Common myeloid progenitor, CD34-positive (primary cell): ENCODE measurements at regions not wholly inside any gene's neighbourhood (a gene's known extent, or its start where the extent isn't known, plus 50 kb on each side); places are given as distances from the start of the nearest gene placed in this dataset.

Experiments used
- CTCF ChIA-PET: fragments of 350-600 bp; sonication (Branson Sonifier 250); formaldehyde crosslinking; loops from one replicate; lab custom pipeline; 2021; ENCODE audit warnings: antibody characterized with exemption; lab: Charles Lee
- POLR2A ChIA-PET: fragments of 350-600 bp; sonication (Branson Sonifier 250); formaldehyde crosslinking; loops from one replicate; lab custom pipeline; 2021; ENCODE audit warnings: antibody characterized with exemption; lab: Charles Lee
- DNase-seq, 3 donors: peaks; one replicate each; pipeline versions ENCODE4 v3.0.0 to v3.0.0-alpha.2; 2013
- H3K27ac ChIP-seq, 2 experiments: 1 replicate in 1 of 2; 2 replicates in 1 of 2; pipeline ENCODE4 v1.7.0; 2013; ENCODE audit warnings: inconsistent platforms in 2 of 2, low read length in 2 of 2, mild to moderate bottlenecking in 2 of 2, low read depth in 1 of 2, moderate library complexity in 1 of 2; ENCODE audit not compliant: severe bottlenecking in 2 of 2, insufficient read depth in 1 of 2, poor library complexity in 1 of 2
- H3K27me3 ChIP-seq, 5 experiments: replicated peaks in 2 of 5; 1 replicate in 3 of 5; 2 replicates in 2 of 5; pipeline versions ENCODE4 v1.6.1 to v1.7.0; 2013; ENCODE audit warnings: low read length in 4 of 5, mild to moderate bottlenecking in 2 of 5, moderate library complexity in 2 of 5, inconsistent platforms in 1 of 5; ENCODE audit not compliant: insufficient read depth in 5 of 5, control insufficient read depth in 4 of 5
- H3K36me3 ChIP-seq, 4 experiments: 1 replicate in 2 of 4; 2 replicates in 2 of 4; pipeline versions ENCODE4 v1.6.1 to v1.7.0; 2013; ENCODE audit warnings: low read length in 3 of 4, control low read depth in 1 of 4, mild to moderate bottlenecking in 1 of 4; ENCODE audit not compliant: control insufficient read depth in 4 of 4, insufficient read depth in 4 of 4
- H3K4me1 ChIP-seq, 4 experiments: 1 replicate in 3 of 4; 2 replicates in 1 of 4; pipeline versions ENCODE4 v1.6.1 to v1.7.1; 2013; ENCODE audit warnings: low read length in 3 of 4, mild to moderate bottlenecking in 3 of 4, control low read depth in 1 of 4, inconsistent platforms in 1 of 4, moderate library complexity in 1 of 4; ENCODE audit not compliant: control insufficient read depth in 4 of 4, insufficient read depth in 4 of 4; ENCODE audit errors: control extremely low read depth in 1 of 4
- H3K4me3 ChIP-seq, 7 experiments: 1 replicate in 4 of 7; 2 replicates in 3 of 7; pipeline versions ENCODE4 v1.5.1 to v1.7.0; 2013; ENCODE audit warnings: mild to moderate bottlenecking in 7 of 7, low read length in 6 of 7, moderate library complexity in 6 of 7, inconsistent platforms in 2 of 7, low read depth in 2 of 7, control low read depth in 1 of 7; ENCODE audit not compliant: insufficient read depth in 4 of 7, control insufficient read depth in 1 of 7; ENCODE audit errors: extremely low read depth in 1 of 7
- H3K9me3 ChIP-seq, 5 experiments: 1 replicate in 4 of 5; 2 replicates in 1 of 5; pipeline versions ENCODE4 v1.6.1 to v1.7.1; 2013; ENCODE audit warnings: low read length in 4 of 5, mild to moderate bottlenecking in 2 of 5, inconsistent platforms in 1 of 5, low read depth in 1 of 5, moderate library complexity in 1 of 5; ENCODE audit not compliant: control insufficient read depth in 4 of 5, insufficient read depth in 2 of 5; ENCODE audit errors: control extremely low read depth in 1 of 5
- WGBS: methylation state at CpG from one replicate; pipeline ENCODE4 v1.1.5; 2013; ENCODE audit not compliant: insufficient coverage; 5-methylcytosine and 5-hydroxymethylcytosine counted together

DNA sequence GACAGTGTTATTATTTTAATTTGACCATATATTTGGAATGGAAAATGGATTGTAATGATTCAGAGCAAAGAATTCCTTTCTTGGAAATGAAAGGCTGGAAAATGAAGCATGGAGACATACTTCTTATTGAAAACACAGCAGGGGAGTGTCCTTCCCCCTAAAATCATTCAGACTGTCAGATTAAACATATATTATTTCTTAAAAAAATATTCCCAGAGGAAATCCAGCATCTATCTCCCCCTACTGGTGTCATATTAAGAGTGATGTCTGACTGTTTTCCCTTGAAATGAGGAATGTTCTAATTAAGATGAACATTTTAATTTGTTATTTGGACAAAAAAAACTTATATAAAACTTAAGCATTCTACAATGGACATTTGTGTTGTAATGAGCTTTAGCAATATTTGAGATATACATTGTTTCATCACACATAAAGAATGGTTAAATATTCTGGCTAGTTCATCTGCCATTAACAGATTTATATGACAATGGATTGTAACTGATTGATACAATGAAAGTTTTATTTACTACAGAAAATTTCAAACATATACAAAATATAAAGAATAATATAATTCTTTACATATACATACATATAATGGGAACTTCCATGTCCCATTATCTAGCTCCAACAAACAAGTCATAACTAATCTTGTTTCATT, 264.6 kb downstream of the SPRY1 start:
- Histone ChIP-seq H3K4me1 (peaks cover 0 to 4% (median 0%) of the 10 kb centered on the region in 4 experiments), H3K9me3 (peaks cover 0 to 8% (median 6%) of the 10 kb centered on the region in 5 experiments), H3K27me3 (no peaks in the 10 kb centered on the region), H3K36me3 (no peaks in the 10 kb centered on the region), H3K4me3 (no peak overlapping the region), H3K27ac (no peak overlapping the region)
- CTCF ChIA-PET = interaction anchor here (0.7 to 10.0 kb wide), 33 partner anchors 10 to 559 kb away, joined by 3 to 84 read pairs (median 5); partner anchors contain the start of gene SPRY1
- peak; percentile 15 to 34 (median 30) for DNase-seq
- POLR2A ChIA-PET = interaction anchor here (1.1 kb wide), 1 partner anchor 263 kb away, joined by 3 read pairs; no protein-coding TSS in a partner anchor

GRCh38 chr4:123662827-123663226, 266.2 kb downstream of the SPRY1 start:
- no peaks in the 10 kb centered on the region for H3K9me3 ChIP-seq
- H3K4me3 ChIP-seq = no peak overlapping the region
- CTCF ChIA-PET = interaction anchor here (1.1 to 10.0 kb wide), 6 partner anchors 8 to 541 kb away, joined by 4 to 84 read pairs (median 34); partner anchors contain the start of gene SPRY1
- POLR2A ChIA-PET = interaction anchor here (0.7 kb wide), 1 partner anchor 166 kb away, joined by 3 read pairs; no protein-coding TSS in a partner anchor
- H3K27me3 ChIP-seq = no peaks in the 10 kb centered on the region
- H3K36me3 ChIP-seq = no peaks in the 10 kb centered on the region
- DNase-seq = no peak
- H3K27ac ChIP-seq = no peak overlapping the region
- H3K4me1 ChIP-seq = peaks cover 0 to 4% (median 0%) of the 10 kb centered on the region in 4 experiments

DNA sequence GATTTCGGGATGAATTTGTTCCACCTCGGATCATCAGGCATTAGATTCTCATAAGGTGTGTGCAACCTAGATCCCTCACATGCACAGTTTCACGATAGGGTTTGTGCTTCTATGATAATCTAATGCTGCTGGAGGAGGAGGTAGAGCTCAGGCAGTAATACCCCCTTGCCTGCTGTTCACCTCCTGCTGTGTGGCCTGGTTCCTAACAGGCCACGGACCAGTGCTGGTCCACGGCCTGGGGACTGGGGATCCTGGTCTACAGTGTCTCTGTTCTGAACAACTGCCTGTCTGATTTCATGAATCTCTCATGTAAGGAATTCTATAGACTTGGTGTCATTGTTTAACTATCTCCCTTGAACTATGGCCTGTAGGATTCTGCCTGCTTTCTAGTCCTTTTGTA, 269.9 kb downstream of the SPRY1 start:
- no peaks in the 10 kb centered on the region for H3K36me3 ChIP-seq
- ChIA-PET CTCF (interaction anchor here (6.8 kb wide), 1 partner anchor 273 kb away, joined by 84 read pairs; the partner anchor contains the start of gene SPRY1), POLR2A (no interaction called here)
- no peak overlapping the region for H3K27ac ChIP-seq
- 97% methylated on average over 4 of the region's 5 CpGs for WGBS
- no peaks in the 10 kb centered on the region for H3K4me1 ChIP-seq
- H3K4me3 ChIP-seq = no peak overlapping the region
- no peaks in the 10 kb centered on the region for H3K27me3 ChIP-seq
- H3K9me3 ChIP-seq = no peaks in the 10 kb centered on the region
- no peak for DNase-seq

DNA sequence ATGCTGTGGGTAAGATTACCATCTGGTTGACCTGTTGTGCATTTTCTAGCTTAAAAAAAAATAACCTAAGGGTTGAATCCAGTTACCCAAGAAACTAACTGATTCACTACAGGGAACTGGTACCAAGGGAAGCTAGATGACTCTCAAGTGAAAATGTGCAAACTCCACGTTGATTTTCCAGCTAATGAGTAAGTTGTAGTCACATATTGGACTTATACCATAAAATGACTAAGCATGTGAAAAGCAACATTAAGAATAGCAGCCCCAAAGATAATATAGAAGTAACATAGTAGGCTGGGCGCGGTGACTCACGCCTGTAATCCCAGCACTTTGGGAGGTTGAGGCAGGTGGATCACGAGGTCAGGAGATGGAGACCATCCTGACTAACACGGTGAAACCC, 270.9 kb downstream of the SPRY1 start:
- no CpG with 5 or more reads among the region's 6 CpGs for WGBS
- CTCF ChIA-PET = no interaction called here
- H3K27me3 ChIP-seq = no peaks in the 10 kb centered on the region
- H3K9me3 ChIP-seq = no peaks in the 10 kb centered on the region
- no peak overlapping the region for H3K27ac ChIP-seq
- H3K4me3 ChIP-seq = no peak overlapping the region
- POLR2A ChIA-PET = no interaction called here
- no peak for DNase-seq
- H3K4me1 ChIP-seq = peaks cover 0 to 1% (median 0%) of the 10 kb centered on the region in 4 experiments
- H3K36me3 ChIP-seq = no peaks in the 10 kb centered on the region

DNA sequence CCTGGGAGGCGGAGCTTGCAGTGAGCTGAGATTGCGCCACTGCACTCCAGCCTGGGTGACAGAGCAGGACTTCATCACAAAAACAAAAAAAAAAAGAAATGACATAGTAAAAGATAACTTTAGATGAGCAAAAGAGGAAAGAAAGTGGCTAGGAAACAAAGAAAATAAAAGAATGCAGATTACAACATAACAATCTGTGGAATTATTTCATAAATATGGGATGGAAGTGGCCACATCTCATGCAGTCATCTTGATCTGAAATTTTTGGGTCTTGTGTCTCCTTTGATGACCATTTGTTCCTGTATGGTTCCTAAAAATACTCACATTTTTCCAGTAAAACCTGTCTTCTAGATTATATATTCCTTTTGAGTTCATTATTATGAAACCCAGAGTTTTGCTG, 271.4 kb downstream of the SPRY1 start:
- CTCF ChIA-PET = no interaction called here
- no peak for DNase-seq
- H3K9me3 ChIP-seq = no peaks in the 10 kb centered on the region
- H3K4me1 ChIP-seq = peaks cover 0 to 1% (median 0%) of the 10 kb centered on the region in 4 experiments
- H3K36me3 ChIP-seq = no peaks in the 10 kb centered on the region
- no peaks in the 10 kb centered on the region for H3K27me3 ChIP-seq
- POLR2A ChIA-PET = no interaction called here
- no CpG with 5 or more reads among the region's 2 CpGs for WGBS
- no peak overlapping the region for H3K27ac ChIP-seq
- H3K4me3 ChIP-seq = no peak overlapping the region

- peak; percentile 14 to 68 (median 64) for DNase-seq
Observed at GRCh38 chr4:123671636-123672404, 275.2 kb downstream of the SPRY1 start.

More at GRCh38 chr4:123671636-123672404, 275.2 kb downstream of the SPRY1 start:
- no CpG with 5 or more reads among the region's 4 CpGs for WGBS
- Histone ChIP-seq H3K4me1 (peaks cover 0 to 1% (median 0%) of the 10 kb centered on the region in 4 experiments), H3K4me3 (peak overlapping the region in 2 of 7 experiments; percentile 13 to 29), H3K9me3 (no peaks in the 10 kb centered on the region), H3K36me3 (no peaks in the 10 kb centered on the region), H3K27ac (no peak overlapping the region), H3K27me3 (no peaks in the 10 kb centered on the region)
- ChIA-PET CTCF (interaction anchor here (1.5 to 2.4 kb wide), 3 partner anchors 10 to 276 kb away, joined by 4 to 12 read pairs (median 5); no protein-coding TSS in a partner anchor), POLR2A (no interaction called here)
